ENCODE measurements at regions not wholly inside any gene's neighbourhood (a gene's known extent, or its start where the extent isn't known, plus 50 kb on each side); places are given as distances from the start of the nearest gene placed in this dataset.

DNA sequence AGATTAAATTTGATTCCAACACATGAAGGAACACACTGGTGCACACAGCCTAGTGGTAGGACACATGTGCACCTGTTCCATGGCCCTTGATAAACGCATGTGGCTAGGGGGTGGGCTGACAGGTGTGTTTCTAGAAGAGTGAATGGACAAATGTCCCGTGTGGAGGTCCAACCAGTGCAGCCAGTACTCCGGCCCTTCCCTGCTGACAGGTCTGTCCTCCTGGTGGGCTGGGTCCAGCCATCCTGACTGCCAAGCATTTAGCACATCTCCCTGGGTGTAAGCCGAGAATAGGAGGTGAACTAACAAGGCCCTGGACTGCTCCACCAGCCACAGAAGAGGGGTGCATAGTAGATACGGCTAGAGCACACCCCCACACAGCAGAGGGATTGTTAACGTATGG lies 258.7 kb upstream of the RAB6C start:
- TF ChIP-seq, protein P1, sequence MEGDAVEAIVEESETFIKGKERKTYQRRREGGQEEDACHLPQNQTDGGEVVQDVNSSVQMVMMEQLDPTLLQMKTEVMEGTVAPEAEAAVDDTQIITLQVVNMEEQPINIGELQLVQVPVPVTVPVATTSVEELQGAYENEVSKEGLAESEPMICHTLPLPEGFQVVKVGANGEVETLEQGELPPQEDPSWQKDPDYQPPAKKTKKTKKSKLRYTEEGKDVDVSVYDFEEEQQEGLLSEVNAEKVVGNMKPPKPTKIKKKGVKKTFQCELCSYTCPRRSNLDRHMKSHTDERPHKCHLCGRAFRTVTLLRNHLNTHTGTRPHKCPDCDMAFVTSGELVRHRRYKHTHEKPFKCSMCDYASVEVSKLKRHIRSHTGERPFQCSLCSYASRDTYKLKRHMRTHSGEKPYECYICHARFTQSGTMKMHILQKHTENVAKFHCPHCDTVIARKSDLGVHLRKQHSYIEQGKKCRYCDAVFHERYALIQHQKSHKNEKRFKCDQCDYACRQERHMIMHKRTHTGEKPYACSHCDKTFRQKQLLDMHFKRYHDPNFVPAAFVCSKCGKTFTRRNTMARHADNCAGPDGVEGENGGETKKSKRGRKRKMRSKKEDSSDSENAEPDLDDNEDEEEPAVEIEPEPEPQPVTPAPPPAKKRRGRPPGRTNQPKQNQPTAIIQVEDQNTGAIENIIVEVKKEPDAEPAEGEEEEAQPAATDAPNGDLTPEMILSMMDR (conservative IDR thresholded peaks at IDR 0.05 in 1 of 2, IDR thresholded peaks at IDR 0.05 in 1 of 2; ENCODE audit: low read depth in 1 of 2, low read length in 2 of 2) = no peak
- no peak for TF ChIP-seq EZH2 (IDR thresholded peaks at IDR 0.05; ENCODE audit: low read length, missing control alignments)
